ENCODE measurements at regions not wholly inside any gene's neighbourhood (a gene's known extent, or its start where the extent isn't known, plus 50 kb on each side); places are given as distances from the start of the nearest gene placed in this dataset.
"Not testable (repeated sequence)": the region's sequence is repeated elsewhere in the genome, so short reads cannot be mapped to it uniquely, and the experiment has no call there.

- no peaks in the 10 kb centered on the region for H3K27me3 Mint-ChIP-seq
- peaks cover 6 to 12% of the 10 kb centered on the region in 2 donors for H3K9me3 Mint-ChIP-seq
Observed at GRCh38 chr4:137425281-137425680, 107.0 kb downstream of the PCDH18 start.

GRCh38 chr4:137422666-137423065, 109.6 kb downstream of the PCDH18 start:
- H3K4me3 Mint-ChIP-seq = no peak overlapping the region
- ATAC-seq (replicated peaks) (no peak), DNase-seq (no peak)
- H3K9me3 Mint-ChIP-seq = peaks cover 6 to 12% of the 10 kb centered on the region in 2 donors
- no peak overlapping the region for H3K27ac Mint-ChIP-seq
- H3K27me3 Mint-ChIP-seq = no peaks in the 10 kb centered on the region
- H3K36me3 Mint-ChIP-seq (ENCODE audit: insufficient read depth) = no peaks in the 10 kb centered on the region
- H3K4me1 Mint-ChIP-seq (ENCODE audit: low read depth in 2 of 2) = no peaks in the 10 kb centered on the region

More at GRCh38 chr4:137425281-137425680, 107.0 kb downstream of the PCDH18 start:
- Mint-ChIP-seq H3K36me3 (ENCODE audit: insufficient read depth) (no peaks in the 10 kb centered on the region), H3K27ac (no peak overlapping the region), H3K4me1 (ENCODE audit: low read depth in 2 of 2) (no peaks in the 10 kb centered on the region), H3K4me3 (no peak overlapping the region)
- no peak for ATAC-seq (replicated peaks)
- DNase-seq = no peak

GRCh38 chr4:137421796-137422195, 110.5 kb downstream of the PCDH18 start:
- no peaks in the 10 kb centered on the region for H3K4me1 Mint-ChIP-seq (ENCODE audit: low read depth in 2 of 2)
- ATAC-seq (replicated peaks) (no peak), DNase-seq (no peak)
- peaks cover 6 to 12% of the 10 kb centered on the region in 2 donors for H3K9me3 Mint-ChIP-seq
- no peak overlapping the region for H3K27ac Mint-ChIP-seq
- H3K4me3 Mint-ChIP-seq = no peak overlapping the region
- no peaks in the 10 kb centered on the region for H3K36me3 Mint-ChIP-seq (ENCODE audit: insufficient read depth)
- H3K27me3 Mint-ChIP-seq = no peaks in the 10 kb centered on the region

GRCh38 chr4:137420901-137421396, 111.3 kb downstream of the PCDH18 start:
- peaks cover 7 to 9% of the 10 kb centered on the region in 2 donors for H3K9me3 Mint-ChIP-seq

GRCh38 chr4:137417676-137418075, 114.6 kb downstream of the PCDH18 start:
- Mint-ChIP-seq H3K27me3 (no peaks in the 10 kb centered on the region), H3K4me3 (no peak overlapping the region), H3K9me3 (peaks cover 4 to 7% of the 10 kb centered on the region in 2 donors), H3K36me3 (ENCODE audit: insufficient read depth) (no peaks in the 10 kb centered on the region), H3K27ac (no peak overlapping the region), H3K4me1 (ENCODE audit: low read depth in 2 of 2) (no peaks in the 10 kb centered on the region)
- no peak for DNase-seq
- ATAC-seq (replicated peaks) = no peak

More at GRCh38 chr4:137420901-137421396, 111.3 kb downstream of the PCDH18 start:
- Mint-ChIP-seq H3K36me3 (ENCODE audit: insufficient read depth) (no peaks in the 10 kb centered on the region), H3K27ac (no peak overlapping the region), H3K27me3 (no peaks in the 10 kb centered on the region), H3K4me1 (ENCODE audit: low read depth in 2 of 2) (no peaks in the 10 kb centered on the region), H3K4me3 (no peak overlapping the region)
- no peak for ATAC-seq (replicated peaks)
- no peak for DNase-seq

DNA sequence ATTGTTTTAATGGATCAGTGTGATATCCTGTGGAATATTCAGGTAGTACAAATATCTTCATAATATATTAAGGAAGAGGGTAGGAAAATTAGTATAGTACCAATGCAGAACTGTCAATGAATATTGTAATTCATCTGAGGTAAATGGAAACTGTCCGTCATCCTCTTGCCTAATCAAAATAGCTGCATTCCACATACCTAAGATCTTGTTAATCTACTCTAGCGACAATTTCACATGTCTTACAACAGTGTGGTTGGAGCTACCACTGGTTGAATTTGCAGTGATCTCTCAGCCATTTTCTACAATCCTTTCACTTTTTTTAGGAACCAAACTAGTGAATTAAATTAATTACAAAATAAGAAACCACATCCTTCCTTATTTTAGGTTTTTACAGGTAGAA, 117.5 kb downstream of the PCDH18 start:
- Mint-ChIP-seq H3K36me3 (ENCODE audit: insufficient read depth) (no peaks in the 10 kb centered on the region), H3K4me1 (ENCODE audit: low read depth in 2 of 2) (no peaks in the 10 kb centered on the region), H3K27ac (no peak overlapping the region), H3K9me3 (peaks cover 6 to 11% of the 10 kb centered on the region in 2 donors), H3K27me3 (no peaks in the 10 kb centered on the region), H3K4me3 (no peak overlapping the region)
- no peak for ATAC-seq (replicated peaks)
- no peak for DNase-seq

GRCh38 chr4:137408527-137409177, 123.6 kb downstream of the PCDH18 start:
- DNase-seq = no peak
- H3K27me3 Mint-ChIP-seq = no peaks in the 10 kb centered on the region
- no peaks in the 10 kb centered on the region for H3K4me1 Mint-ChIP-seq (ENCODE audit: low read depth in 2 of 2)
- no peak for ATAC-seq (replicated peaks)
- no peak overlapping the region for H3K4me3 Mint-ChIP-seq
- no peaks in the 10 kb centered on the region for H3K36me3 Mint-ChIP-seq (ENCODE audit: insufficient read depth)
- no peak overlapping the region for H3K27ac Mint-ChIP-seq
- H3K9me3 Mint-ChIP-seq = peaks cover 0 to 14% of the 10 kb centered on the region in 2 donors

GRCh38 chr4:137405833-137406232, 126.5 kb downstream of the PCDH18 start:
- not testable (repeated sequence) for ATAC-seq (replicated peaks)

GRCh38 chr4:137394018-137394417, 138.3 kb downstream of the PCDH18 start:
- H3K4me3 Mint-ChIP-seq = no peak overlapping the region
- no peaks in the 10 kb centered on the region for H3K4me1 Mint-ChIP-seq (ENCODE audit: low read depth in 2 of 2)
- no peaks in the 10 kb centered on the region for H3K27me3 Mint-ChIP-seq

More at GRCh38 chr4:137405833-137406232, 126.5 kb downstream of the PCDH18 start:
- DNase-seq; H3K4me1 Mint-ChIP-seq (ENCODE audit: low read depth in 2 of 2); H3K9me3 Mint-ChIP-seq; H3K4me3 Mint-ChIP-seq; H3K36me3 Mint-ChIP-seq (ENCODE audit: insufficient read depth); H3K27ac Mint-ChIP-seq; H3K27me3 Mint-ChIP-seq: not testable (repeated sequence)

GRCh38 chr4:137393044-137393443, 139.2 kb downstream of the PCDH18 start:
- ATAC-seq (replicated peaks) (no peak), DNase-seq (no peak)
- H3K36me3 Mint-ChIP-seq (ENCODE audit: insufficient read depth) = no peaks in the 10 kb centered on the region
- H3K4me3 Mint-ChIP-seq = no peak overlapping the region
- no peak overlapping the region for H3K27ac Mint-ChIP-seq
- no peaks in the 10 kb centered on the region for H3K27me3 Mint-ChIP-seq
- peaks cover 7 to 14% of the 10 kb centered on the region in 2 donors for H3K9me3 Mint-ChIP-seq
- H3K4me1 Mint-ChIP-seq (ENCODE audit: low read depth in 2 of 2) = no peaks in the 10 kb centered on the region

More at GRCh38 chr4:137394018-137394417, 138.3 kb downstream of the PCDH18 start:
- peaks cover 7 to 14% of the 10 kb centered on the region in 2 donors for H3K9me3 Mint-ChIP-seq
- no peak for DNase-seq
- ATAC-seq (replicated peaks) = no peak
- no peak overlapping the region for H3K27ac Mint-ChIP-seq
- no peaks in the 10 kb centered on the region for H3K36me3 Mint-ChIP-seq (ENCODE audit: insufficient read depth)

GRCh38 chr4:137390707-137391106, 141.6 kb downstream of the PCDH18 start:
- Mint-ChIP-seq H3K9me3 (peaks cover under 1 to 6% of the 10 kb centered on the region in 2 donors), H3K4me3 (no peak overlapping the region), H3K4me1 (ENCODE audit: low read depth in 2 of 2) (no peaks in the 10 kb centered on the region), H3K27ac (no peak overlapping the region), H3K27me3 (no peaks in the 10 kb centered on the region), H3K36me3 (ENCODE audit: insufficient read depth) (no peaks in the 10 kb centered on the region)
- ATAC-seq (replicated peaks) (no peak), DNase-seq (no peak)

GRCh38 chr4:137389911-137390520, 142.3 kb downstream of the PCDH18 start:
- H3K4me1 Mint-ChIP-seq (ENCODE audit: low read depth in 2 of 2) = no peaks in the 10 kb centered on the region
- no peak for ATAC-seq (replicated peaks)
- no peak overlapping the region for H3K27ac Mint-ChIP-seq
- no peaks in the 10 kb centered on the region for H3K36me3 Mint-ChIP-seq (ENCODE audit: insufficient read depth)
- no peaks in the 10 kb centered on the region for H3K27me3 Mint-ChIP-seq
- peaks cover 0 to 6% of the 10 kb centered on the region in 2 donors for H3K9me3 Mint-ChIP-seq
- no peak overlapping the region for H3K4me3 Mint-ChIP-seq
- no peak for DNase-seq

DNA sequence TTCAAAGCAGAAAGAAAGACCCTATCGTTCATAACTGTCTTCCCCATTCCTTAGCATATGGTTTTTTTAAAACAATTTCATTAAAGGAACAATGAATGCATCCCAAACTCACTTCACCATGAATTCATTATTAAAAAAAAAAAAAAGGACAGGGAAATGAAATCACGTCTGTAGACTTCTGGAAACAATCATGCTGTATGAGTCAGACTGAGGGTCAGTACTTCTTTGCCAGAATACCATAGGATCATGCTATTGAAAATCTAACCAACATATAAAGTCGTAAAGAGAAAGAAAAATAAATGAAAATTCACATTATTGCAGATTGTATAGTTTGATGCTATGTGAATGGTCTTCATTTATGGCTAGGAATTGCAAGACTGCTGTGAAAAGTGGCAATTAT, 144.4 kb downstream of the PCDH18 start:
- H3K27me3 Mint-ChIP-seq = no peaks in the 10 kb centered on the region
- H3K27ac Mint-ChIP-seq = no peak overlapping the region
- DNase-seq (no peak), ATAC-seq (replicated peaks) (no peak)
- no peaks in the 10 kb centered on the region for H3K4me1 Mint-ChIP-seq (ENCODE audit: low read depth in 2 of 2)
- no peak overlapping the region for H3K4me3 Mint-ChIP-seq
- peaks cover 0 to 9% of the 10 kb centered on the region in 2 donors for H3K9me3 Mint-ChIP-seq
- H3K36me3 Mint-ChIP-seq (ENCODE audit: insufficient read depth) = no peaks in the 10 kb centered on the region

DNA sequence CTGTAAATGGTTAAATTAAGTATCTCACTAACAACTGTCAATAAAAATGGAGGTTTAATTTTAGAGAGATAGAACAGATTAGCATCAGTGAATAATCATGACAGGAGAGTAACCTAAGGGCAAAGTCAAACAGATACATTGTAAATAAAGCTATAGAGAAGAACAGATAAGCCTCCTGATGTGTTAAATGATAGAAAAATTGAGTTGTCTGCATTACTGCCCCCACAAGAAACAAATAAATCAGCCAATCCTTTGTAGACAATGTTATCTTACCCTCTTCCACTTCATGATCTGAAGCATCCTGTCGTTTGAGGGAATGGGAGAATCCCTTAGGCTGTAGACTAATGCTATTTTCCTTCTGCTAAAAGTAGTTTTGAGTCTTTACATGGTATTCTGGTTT, 147.8 kb downstream of the PCDH18 start:
- Mint-ChIP-seq H3K27me3 (no peaks in the 10 kb centered on the region), H3K4me1 (ENCODE audit: low read depth in 2 of 2) (no peaks in the 10 kb centered on the region), H3K36me3 (ENCODE audit: insufficient read depth) (no peaks in the 10 kb centered on the region), H3K9me3 (peaks cover 5% of the 10 kb centered on the region in 2 donors), H3K4me3 (no peak overlapping the region), H3K27ac (no peak overlapping the region)
- ATAC-seq (replicated peaks) (no peak), DNase-seq (no peak)
